ENCODE measurements at regions not wholly inside any gene's neighbourhood (a gene's known extent, or its start where the extent isn't known, plus 50 kb on each side); places are given as distances from the start of the nearest gene placed in this dataset.

DNA sequence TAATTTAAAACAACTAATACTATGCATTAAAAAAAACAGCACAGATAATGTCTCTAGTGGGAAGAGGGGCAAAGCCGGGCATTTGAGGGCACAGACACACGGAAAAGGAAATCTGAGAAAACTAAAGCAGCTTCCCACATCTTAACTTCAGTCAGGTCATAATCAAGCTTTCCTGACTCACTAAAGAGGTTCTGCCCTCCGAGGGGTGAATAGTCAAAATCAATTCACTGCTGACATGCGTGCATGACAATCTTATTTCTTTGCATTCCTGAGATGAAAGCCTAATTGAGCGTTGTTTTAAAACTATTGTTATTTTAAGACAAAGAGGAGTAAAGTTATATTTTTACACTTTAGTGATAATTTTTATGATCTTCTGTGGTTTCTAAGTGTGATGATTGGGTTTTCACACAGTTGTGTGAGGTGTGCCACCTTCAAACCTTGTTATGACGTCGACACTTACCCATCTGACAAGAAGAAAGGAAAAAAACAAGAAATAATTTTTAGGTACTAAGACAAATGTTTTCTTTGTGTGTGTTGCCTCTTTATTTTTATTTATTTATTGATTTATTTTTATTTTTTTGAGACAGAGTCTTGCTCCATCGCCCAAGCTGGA, 90.9 kb downstream of the GATA6 start:
- TF ChIP-seq CTCF (conservative IDR thresholded peaks at IDR 0.05; ENCODE audit: low read length) (no peak), EZH2phosphoT487 (IDR thresholded peaks at IDR 0.05; ENCODE audit: borderline replicate concordance) (no peak)
